ENCODE measurements at regions not wholly inside any gene's neighbourhood (a gene's known extent, or its start where the extent isn't known, plus 50 kb on each side); places are given as distances from the start of the nearest gene placed in this dataset.

- TF ChIP-seq ZKSCAN8 (CRISPR knock-in tag; IDR thresholded peaks at IDR 0.05) = no peak
- no peak for TF ChIP-seq FOXA3 (CRISPR knock-in tag; conservative IDR thresholded peaks at IDR 0.05 in 1 of 2, IDR thresholded peaks at IDR 0.05 in 1 of 2)
- TF ChIP-seq KDM2B (CRISPR knock-in tag; IDR thresholded peaks at IDR 0.05) = no peak
- TF ChIP-seq NFRKB (IDR thresholded peaks at IDR 0.05; ENCODE audit: low read depth) = no peak
- no peak for TF ChIP-seq EP300 (IDR thresholded peaks at IDR 0.05; ENCODE audit: low read length)
- TF ChIP-seq, protein P1, sequence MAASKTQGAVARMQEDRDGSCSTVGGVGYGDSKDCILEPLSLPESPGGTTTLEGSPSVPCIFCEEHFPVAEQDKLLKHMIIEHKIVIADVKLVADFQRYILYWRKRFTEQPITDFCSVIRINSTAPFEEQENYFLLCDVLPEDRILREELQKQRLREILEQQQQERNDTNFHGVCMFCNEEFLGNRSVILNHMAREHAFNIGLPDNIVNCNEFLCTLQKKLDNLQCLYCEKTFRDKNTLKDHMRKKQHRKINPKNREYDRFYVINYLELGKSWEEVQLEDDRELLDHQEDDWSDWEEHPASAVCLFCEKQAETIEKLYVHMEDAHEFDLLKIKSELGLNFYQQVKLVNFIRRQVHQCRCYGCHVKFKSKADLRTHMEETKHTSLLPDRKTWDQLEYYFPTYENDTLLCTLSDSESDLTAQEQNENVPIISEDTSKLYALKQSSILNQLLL (CRISPR knock-in tag; IDR thresholded peaks at IDR 0.05; ENCODE audit: borderline replicate concordance) = no peak
- no peak for TF ChIP-seq TCF7L2 (IDR thresholded peaks at IDR 0.05; ENCODE audit: low read depth, low read length)
Observed at GRCh38 chr10:30546511-30546910, 83.0 kb downstream of the LYZL2 start (continued).

- peak; percentile 11 for FAIRE-seq
Observed at GRCh38 chr10:30542895-30543288, 86.7 kb downstream of the LYZL2 start.

More at GRCh38 chr10:30542895-30543288, 86.7 kb downstream of the LYZL2 start:
- no TSS peak for BruUV-seq (replicated peaks)
- DNase-seq (ENCODE audit: extremely low read depth in 1 of 4, low spot score in 3 of 4) (no peak), ATAC-seq (peak; percentile 61)
- Histone ChIP-seq H3K36me3 (ENCODE audit: control insufficient read depth, insufficient read depth, low read length) (no peaks in the 10 kb centered on the region), H3K9me3 (replicated peaks; ENCODE audit: control insufficient read depth, insufficient read depth, low read depth, low read length) (no peaks in the 10 kb centered on the region), H3K9ac (ENCODE audit: insufficient read depth in 1 of 2, low read depth in 2 of 2, low read length in 2 of 2) (peak overlapping the region in 1 of 2 experiments; percentile 6; a peak in 1 of 4 replicates), H3K4me1 (replicated peaks in 1 of 2; ENCODE audit: control insufficient read depth in 2 of 2, insufficient read depth in 2 of 2, low read length in 2 of 2) (peaks cover 0 to 17% of the 10 kb centered on the region in 2 experiments; a peak in 4 of 5 replicates), H3K27me3 (ENCODE audit: control insufficient read depth in 2 of 2, insufficient read depth in 2 of 2, low read length in 2 of 2) (no peaks in the 10 kb centered on the region), H2AFZ (ENCODE audit: low read depth, low read length) (peak overlapping the region; percentile 84), H4K20me1 (replicated peaks; ENCODE audit: control insufficient read depth, insufficient read depth, low read length) (no peaks in the 10 kb centered on the region), H3K4me2 (ENCODE audit: insufficient read depth, low read length) (peak overlapping the region; percentile 54; the same call in 1 of the 2 replicates), H3K27ac (ENCODE audit: extremely low read depth, low read depth, low read length) (peak overlapping the region; percentile 56; the same call in 1 of the 3 replicates), H3K4me3 (no peak overlapping the region), H3K9me1 (ENCODE audit: control insufficient read depth, insufficient read depth, low read length) (no peaks in the 10 kb centered on the region), H3K79me2 (ENCODE audit: control insufficient read depth, insufficient read depth, low read length) (no peaks in the 10 kb centered on the region)
- WGBS (ENCODE audit: insufficient coverage, low coverage, missing lambda C conversion rate) = 91% methylated on average over 3 of the region's 3 CpGs
- TF ChIP-seq, protein P2, sequence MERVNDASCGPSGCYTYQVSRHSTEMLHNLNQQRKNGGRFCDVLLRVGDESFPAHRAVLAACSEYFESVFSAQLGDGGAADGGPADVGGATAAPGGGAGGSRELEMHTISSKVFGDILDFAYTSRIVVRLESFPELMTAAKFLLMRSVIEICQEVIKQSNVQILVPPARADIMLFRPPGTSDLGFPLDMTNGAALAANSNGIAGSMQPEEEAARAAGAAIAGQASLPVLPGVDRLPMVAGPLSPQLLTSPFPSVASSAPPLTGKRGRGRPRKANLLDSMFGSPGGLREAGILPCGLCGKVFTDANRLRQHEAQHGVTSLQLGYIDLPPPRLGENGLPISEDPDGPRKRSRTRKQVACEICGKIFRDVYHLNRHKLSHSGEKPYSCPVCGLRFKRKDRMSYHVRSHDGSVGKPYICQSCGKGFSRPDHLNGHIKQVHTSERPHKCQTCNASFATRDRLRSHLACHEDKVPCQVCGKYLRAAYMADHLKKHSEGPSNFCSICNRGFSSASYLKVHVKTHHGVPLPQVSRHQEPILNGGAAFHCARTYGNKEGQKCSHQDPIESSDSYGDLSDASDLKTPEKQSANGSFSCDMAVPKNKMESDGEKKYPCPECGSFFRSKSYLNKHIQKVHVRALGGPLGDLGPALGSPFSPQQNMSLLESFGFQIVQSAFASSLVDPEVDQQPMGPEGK (CRISPR knock-in tag; IDR thresholded peaks at IDR 0.05; ENCODE audit: borderline replicate concordance) = no peak
- no peak for TF ChIP-seq ETS1 (conservative IDR thresholded peaks at IDR 0.05; ENCODE audit: control insufficient read depth, low read depth, low read length)
- TF ChIP-seq ETV1 (tag; conservative IDR thresholded peaks at IDR 0.05; ENCODE audit: low read depth) = 0 out of 2 replicates have a peak, but pooled peaks have one; percentile 9
- intact Hi-C loops (cut with micrococcal nuclease) = no loop called here
- CTCF ChIA-PET (ENCODE audit: low intra/inter-chr PET ratio) = no interaction called here
- in situ Hi-C loops (cut with MboI) = no loop called here
- POLR2A ChIA-PET = interaction anchor here (0.6 to 3.3 kb wide), 4 partner anchors 10 to 81 kb away, joined by 3 to 34 read pairs (median 4); no protein-coding TSS in a partner anchor

Measured in K562 (cell line).